Right atrium auricular region (tissue), 2 donors: ENCODE measurements at regions not wholly inside any gene's neighbourhood (a gene's known extent, or its start where the extent isn't known, plus 50 kb on each side); places are given as distances from the start of the nearest gene placed in this dataset.

Experiments
- DNase-seq: peaks from one replicate; pipeline ENCODE4 v3.0.0-alpha.2; 2019; ENCODE audit warnings: low spot score
- H3K27ac ChIP-seq, 2 donors: fragments of 200-600 bp; sonication (generic); 1 replicate in 1 of 2; 2 replicates in 1 of 2; pipeline ENCODE4 v1.5.1; 2016 to 2019
- H3K27me3 ChIP-seq, 2 donors: fragments of 200-600 bp; sonication (generic); one replicate each; pipeline versions ENCODE4 v1.5.1 to v1.6.0; 2017 to 2019
- H3K36me3 ChIP-seq: fragments of 200-600 bp; sonication (generic); one replicate; pipeline ENCODE4 v1.5.1; 2016
- H3K4me1 ChIP-seq, 2 donors: fragments of 200-600 bp; sonication (generic); one replicate each; pipeline versions ENCODE4 v1.5.1 to v1.6.0; 2017 to 2019
- H3K4me3 ChIP-seq, 2 donors: fragments of 200-600 bp; sonication (generic); 1 replicate in 1 of 2; 2 replicates in 1 of 2; pipeline ENCODE4 v1.5.1; 2017 to 2019; ENCODE audit warnings: mild to moderate bottlenecking in 1 of 2, moderate library complexity in 1 of 2
- H3K9me3 ChIP-seq, 2 donors: fragments of 200-600 bp; sonication (generic); one replicate each; pipeline ENCODE4 v1.5.1; 2019
- CTCF ChIP-seq, 2 donors: fragments of 200-600 bp; sonication (generic); IDR thresholded peaks; one replicate each; pipeline ENCODE4 v1.5.1; 2019; ENCODE audit warnings: antibody characterized with exemption in 2 of 2

DNA sequence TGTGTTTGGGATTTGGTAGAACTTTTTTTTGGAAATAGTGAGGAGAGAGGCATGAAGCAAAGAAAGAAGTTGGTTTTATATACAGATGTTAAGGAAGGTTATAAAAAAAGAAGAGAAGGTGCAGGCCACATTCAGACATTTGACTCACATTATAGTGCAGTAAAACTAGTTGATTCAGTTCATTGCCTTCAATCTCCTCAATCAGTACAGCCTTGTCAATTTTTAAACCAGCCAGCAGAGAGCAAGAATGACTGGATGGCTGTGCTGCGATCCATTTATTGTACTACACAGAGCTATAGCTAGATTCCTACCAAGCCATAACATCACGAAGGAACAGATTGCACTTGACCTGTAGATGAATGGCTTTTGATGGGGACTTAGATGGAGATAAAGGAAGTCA, 79.7 kb upstream of the LSM6 start:
- no peak for DNase-seq
- no peak overlapping the region for H3K27ac ChIP-seq
- no peak for TF ChIP-seq CTCF (IDR thresholded peaks at IDR 0.05)
- no peaks in the 10 kb centered on the region for H3K27me3 ChIP-seq
- H3K9me3 ChIP-seq: no peaks in the 10 kb centered on the region
- no peak overlapping the region for H3K4me3 ChIP-seq
- no peaks in the 10 kb centered on the region for H3K4me1 ChIP-seq
- H3K36me3 ChIP-seq: no peaks in the 10 kb centered on the region

- H3K36me3 ChIP-seq: no peaks in the 10 kb centered on the region
- peak in 1 of 2 donors; percentile 78 for TF ChIP-seq CTCF (IDR thresholded peaks at IDR 0.05)
- H3K27me3 ChIP-seq: no peaks in the 10 kb centered on the region
- no peak for DNase-seq
- no peak overlapping the region for H3K4me3 ChIP-seq
- H3K27ac ChIP-seq: no peak overlapping the region
- no peaks in the 10 kb centered on the region for H3K4me1 ChIP-seq
- H3K9me3 ChIP-seq: no peaks in the 10 kb centered on the region
Measured at GRCh38 chr4:146095091-146095690, 80.3 kb upstream of the LSM6 start.

DNA sequence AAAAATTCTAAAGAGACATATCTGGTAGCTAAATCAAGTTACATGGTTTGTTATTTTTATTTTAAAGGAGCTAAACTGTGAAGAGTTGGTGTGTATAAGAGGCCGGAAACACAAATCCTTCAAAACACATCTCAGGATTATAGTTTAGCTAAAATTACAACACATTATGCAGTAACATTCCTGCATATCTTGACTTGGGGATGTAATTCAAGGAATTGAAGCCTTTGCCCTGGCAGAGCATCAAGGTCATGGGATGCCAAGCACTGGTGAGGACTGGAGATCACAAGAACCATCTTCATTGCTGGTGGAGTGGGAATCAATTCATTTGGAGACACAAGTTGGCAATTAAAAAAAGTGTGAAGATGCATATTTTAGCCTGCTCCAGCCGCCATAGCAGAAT, 86.8 kb upstream of the LSM6 start:
- Histone ChIP-seq H3K27ac (no peak overlapping the region), H3K9me3 (no peaks in the 10 kb centered on the region), H3K27me3 (no peaks in the 10 kb centered on the region), H3K4me3 (no peak overlapping the region), H3K36me3 (no peaks in the 10 kb centered on the region), H3K4me1 (no peaks in the 10 kb centered on the region)
- no peak for DNase-seq
- no peak for TF ChIP-seq CTCF (IDR thresholded peaks at IDR 0.05)

- Histone ChIP-seq H3K4me3 (no peak overlapping the region), H3K9me3 (no peaks in the 10 kb centered on the region), H3K27ac (no peak overlapping the region), H3K27me3 (no peaks in the 10 kb centered on the region), H3K4me1 (no peaks in the 10 kb centered on the region), H3K36me3 (no peaks in the 10 kb centered on the region)
- no peak for DNase-seq
- TF ChIP-seq CTCF (IDR thresholded peaks at IDR 0.05): no peak
Measured at GRCh38 chr4:146087856-146088255, 87.7 kb upstream of the LSM6 start.

DNA sequence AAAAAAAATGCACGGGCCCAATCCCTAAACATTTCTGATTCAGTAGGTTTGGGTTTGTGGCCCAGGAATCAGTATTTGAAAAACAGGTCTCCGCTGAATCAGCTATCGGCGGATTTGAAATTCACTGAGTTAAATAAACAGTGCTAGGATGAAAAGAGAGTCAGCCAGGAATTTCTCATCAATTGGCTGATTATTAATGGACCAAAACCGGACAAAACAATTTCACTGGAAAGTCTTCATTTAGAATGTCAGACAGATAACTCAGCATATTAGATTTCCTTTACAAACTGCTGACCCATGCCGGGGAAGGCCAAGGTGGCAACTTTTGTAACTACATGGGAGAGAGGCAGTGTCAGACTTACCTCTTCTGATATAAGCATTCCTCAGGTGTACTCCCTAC, 99.4 kb upstream of the LSM6 start:
- TF ChIP-seq CTCF (IDR thresholded peaks at IDR 0.05): no peak
- H3K9me3 ChIP-seq: no peaks in the 10 kb centered on the region

DNA sequence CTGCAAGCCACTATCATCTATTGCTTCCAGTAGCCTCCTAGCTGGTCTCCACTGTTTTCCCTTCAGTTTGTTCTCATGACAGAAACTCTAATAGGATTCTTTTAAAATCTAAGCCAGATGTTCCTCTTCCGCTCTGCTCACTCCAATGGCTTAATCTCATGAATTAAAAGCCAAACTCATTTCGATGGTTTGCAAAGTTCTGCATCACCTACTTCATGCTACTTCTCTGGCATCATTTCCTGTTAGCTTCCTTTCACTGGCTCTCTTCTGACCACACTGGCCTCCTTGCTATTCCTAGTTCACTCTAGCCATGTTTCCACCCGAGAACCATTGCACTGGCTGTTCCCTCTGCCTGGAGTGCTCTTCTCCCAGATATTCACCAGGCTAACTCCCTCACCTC, 102.0 kb upstream of the LSM6 start:
- H3K27ac ChIP-seq: no peak overlapping the region
- H3K4me3 ChIP-seq: no peak overlapping the region
- H3K36me3 ChIP-seq: no peaks in the 10 kb centered on the region
- no peaks in the 10 kb centered on the region for H3K27me3 ChIP-seq
- no peak for DNase-seq
- H3K4me1 ChIP-seq: no peaks in the 10 kb centered on the region
- no peak for TF ChIP-seq CTCF (IDR thresholded peaks at IDR 0.05)
- no peaks in the 10 kb centered on the region for H3K9me3 ChIP-seq

More for the DNA sequence above, 99.4 kb upstream of the LSM6 start:
- H3K4me3 ChIP-seq: no peak overlapping the region
- H3K4me1 ChIP-seq: no peaks in the 10 kb centered on the region
- H3K27me3 ChIP-seq: no peaks in the 10 kb centered on the region
- DNase-seq: no peak
- no peaks in the 10 kb centered on the region for H3K36me3 ChIP-seq
- H3K27ac ChIP-seq: no peak overlapping the region
